ENCODE measurements at regions not wholly inside any gene's neighbourhood (a gene's known extent, or its start where the extent isn't known, plus 50 kb on each side); places are given as distances from the start of the nearest gene placed in this dataset.

DNA sequence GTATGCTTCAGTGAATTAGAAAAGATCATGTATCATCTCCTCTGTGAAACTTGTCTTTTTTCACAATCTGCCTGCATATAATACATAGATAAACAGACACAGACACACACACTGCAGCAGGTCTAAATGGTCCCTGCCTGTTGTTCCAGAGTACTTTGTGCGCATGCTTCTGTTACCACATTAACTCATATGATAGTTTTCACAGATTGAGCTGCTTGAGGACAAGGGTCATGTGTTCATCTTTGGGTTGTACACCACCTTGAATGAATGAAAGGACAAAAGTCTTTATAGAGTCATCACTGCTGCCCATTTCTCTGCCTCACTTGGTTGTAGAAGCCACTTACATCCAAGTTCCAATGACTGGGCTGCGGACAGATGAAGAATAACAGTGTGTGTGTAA is 72.7 kb upstream of the GLS start:
- TF ChIP-seq, protein P1, sequence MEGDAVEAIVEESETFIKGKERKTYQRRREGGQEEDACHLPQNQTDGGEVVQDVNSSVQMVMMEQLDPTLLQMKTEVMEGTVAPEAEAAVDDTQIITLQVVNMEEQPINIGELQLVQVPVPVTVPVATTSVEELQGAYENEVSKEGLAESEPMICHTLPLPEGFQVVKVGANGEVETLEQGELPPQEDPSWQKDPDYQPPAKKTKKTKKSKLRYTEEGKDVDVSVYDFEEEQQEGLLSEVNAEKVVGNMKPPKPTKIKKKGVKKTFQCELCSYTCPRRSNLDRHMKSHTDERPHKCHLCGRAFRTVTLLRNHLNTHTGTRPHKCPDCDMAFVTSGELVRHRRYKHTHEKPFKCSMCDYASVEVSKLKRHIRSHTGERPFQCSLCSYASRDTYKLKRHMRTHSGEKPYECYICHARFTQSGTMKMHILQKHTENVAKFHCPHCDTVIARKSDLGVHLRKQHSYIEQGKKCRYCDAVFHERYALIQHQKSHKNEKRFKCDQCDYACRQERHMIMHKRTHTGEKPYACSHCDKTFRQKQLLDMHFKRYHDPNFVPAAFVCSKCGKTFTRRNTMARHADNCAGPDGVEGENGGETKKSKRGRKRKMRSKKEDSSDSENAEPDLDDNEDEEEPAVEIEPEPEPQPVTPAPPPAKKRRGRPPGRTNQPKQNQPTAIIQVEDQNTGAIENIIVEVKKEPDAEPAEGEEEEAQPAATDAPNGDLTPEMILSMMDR (IDR thresholded peaks at IDR 0.05; ENCODE audit: insufficient read depth, low read depth, low read length), result no peak
- no peak for TF ChIP-seq EZH2 (IDR thresholded peaks at IDR 0.05; ENCODE audit: insufficient read depth, low read length)
